GM19043 (cell line): ENCODE measurements at regions not wholly inside any gene's neighbourhood (a gene's known extent, or its start where the extent isn't known, plus 50 kb on each side); places are given as distances from the start of the nearest gene placed in this dataset.
"Not testable (repeated sequence)": the region's sequence is repeated elsewhere in the genome, so short reads cannot be mapped to it uniquely, and the experiment has no call there.

Experiments
- ATAC-seq: cut with Tn5 transposase; IDR thresholded peaks from one replicate; pipeline ENCODE4 v1.9.1; 2021; ENCODE audit warnings: low read depth; ENCODE audit not compliant: unreplicated experiment

DNA sequence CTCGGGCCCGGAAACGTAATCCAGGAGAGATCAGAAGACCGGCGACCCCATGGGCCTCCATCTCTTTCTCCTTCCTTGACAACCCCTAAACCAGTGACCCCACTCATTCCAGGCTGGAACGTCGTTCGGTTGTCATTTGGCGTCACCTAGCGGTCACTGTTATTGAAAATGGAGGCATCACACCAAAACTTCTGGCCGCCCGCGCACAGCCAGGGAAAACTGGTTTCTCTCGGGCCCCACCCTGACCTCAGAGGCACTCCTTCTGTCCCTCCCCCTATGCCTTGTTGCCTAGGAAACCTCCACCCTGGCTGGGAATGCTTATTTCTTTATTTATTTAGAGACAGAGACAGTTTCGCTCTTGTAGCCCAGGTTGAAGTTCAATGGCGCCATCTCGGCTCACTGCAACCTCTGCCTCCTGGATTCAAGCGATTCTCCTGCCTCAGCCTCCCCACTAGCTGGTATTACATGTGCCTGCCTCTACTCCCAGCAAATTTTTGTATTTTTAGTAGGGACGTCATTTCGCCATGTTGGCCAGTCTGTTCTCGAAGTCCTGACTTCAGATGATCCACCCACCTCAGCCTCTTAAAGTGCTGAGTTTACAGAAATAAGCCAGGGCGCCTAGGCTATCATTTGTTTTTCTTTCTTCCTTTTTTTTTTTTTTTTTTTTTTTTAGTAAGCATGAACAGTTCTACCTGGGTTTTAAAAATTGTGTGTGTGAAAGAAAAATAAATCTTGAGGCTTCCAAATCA lies 2144.1 kb upstream of the TPTE start:
- ATAC-seq: not testable (repeated sequence)

DNA sequence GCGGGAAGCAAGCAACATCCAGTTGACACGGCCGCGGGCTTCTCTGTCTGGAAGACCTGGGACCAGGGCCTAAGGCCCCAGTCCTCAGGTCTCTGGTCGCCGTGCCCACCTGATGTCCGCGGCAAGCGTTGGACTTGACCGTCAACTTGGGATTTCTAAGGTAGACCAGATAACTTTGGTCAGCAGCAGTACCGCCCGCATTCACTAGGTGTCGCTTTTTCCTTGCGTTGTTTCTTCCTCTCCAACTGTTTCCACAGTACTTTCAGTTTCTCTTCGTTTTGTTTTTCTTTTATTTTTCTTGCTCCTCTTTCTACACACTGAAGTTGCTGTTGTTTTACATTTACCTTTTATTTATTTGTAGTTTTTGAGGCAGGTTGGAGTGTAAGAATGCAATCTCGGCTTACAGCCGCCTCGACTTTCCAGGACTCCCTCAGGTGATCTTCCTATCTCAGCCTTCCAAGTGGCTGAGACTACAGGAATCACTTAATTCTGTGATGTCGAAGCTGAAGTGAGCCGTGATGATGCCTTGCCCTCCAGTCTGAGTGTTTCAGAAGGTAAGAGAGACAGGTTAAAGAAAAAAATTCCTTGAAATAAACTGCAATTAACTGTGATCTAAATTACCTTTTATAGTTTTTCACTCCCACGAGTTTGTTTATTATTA lies 2140.8 kb upstream of the TPTE start:
- ATAC-seq: not testable (repeated sequence)

DNA sequence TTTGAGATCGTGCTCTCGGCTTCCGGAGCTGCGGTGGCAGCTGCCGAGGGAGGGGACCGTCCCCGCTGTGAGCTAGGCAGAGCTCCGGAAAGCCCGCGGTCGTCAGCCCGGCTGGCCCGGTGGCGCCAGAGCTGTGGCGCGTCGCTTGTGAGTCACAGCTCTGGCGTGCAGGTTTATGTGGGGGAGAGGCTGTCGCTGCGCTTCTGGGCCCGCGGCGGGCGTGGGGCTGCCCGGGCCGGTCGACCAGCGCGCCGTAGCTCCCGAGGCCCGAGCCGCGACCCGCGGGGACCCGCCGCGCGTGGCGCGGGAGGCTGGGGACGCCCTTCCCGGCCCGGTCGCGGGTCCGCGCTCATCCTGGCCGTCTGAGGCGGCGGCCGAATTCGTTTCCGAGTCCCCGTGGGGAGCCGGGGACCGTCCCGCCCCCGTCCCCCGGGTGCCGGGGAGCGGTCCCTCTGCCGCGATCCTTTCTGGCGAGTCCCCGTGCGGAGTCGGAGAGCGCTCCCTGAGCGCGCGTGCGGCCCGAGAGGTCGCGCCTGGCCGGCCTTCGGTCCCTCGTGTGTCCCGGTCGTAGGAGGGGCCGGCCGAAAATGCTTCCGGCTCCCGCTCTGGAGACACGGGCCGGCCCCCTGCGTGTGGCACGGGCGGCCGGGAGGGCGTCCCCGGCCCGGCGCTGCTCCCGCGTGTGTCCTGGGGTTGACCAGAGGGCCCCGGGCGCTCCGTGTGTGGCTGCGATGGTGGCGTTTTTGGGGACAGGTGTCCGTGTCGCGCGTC lies 2133.0 kb upstream of the TPTE start:
- ATAC-seq: not testable (repeated sequence)

DNA sequence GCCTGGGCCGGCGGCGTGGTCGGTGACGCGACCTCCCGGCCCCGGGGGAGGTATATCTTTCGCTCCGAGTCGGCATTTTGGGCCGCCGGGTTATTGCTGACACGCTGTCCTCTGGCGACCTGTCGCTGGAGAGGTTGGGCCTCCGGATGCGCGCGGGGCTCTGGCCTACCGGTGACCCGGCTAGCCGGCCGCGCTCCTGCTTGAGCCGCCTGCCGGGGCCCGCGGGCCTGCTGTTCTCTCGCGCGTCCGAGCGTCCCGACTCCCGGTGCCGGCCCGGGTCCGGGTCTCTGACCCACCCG lies 2132.5 kb upstream of the TPTE start:
- not testable (repeated sequence) for ATAC-seq

DNA sequence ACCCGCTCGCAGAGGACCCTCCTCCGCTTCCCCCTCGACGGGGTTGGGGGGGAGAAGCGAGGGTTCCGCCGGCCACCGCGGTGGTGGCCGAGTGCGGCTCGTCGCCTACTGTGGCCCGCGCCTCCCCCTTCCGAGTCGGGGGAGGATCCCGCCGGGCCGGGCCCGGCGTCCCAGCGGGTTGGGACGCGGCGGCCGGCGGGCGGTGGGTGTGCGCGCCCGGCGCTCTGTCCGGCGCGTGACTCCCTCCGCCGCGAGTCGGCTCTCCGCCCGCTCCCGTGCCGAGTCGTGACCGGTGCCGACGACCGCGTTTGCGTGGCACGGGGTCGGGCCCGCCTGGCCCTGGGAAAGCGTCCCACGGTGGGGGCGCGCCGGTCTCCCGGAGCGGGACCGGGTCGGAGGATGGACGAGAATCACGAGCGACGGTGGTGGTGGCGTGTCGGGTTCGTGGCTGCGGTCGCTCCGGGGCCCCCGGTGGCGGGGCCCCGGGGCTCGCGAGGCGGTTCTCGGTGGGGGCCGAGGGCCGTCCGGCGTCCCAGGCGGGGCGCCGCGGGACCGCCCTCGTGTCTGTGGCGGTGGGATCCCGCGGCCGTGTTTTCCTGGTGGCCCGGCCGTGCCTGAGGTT lies 2130.7 kb upstream of the TPTE start:
- ATAC-seq: not testable (repeated sequence)

DNA sequence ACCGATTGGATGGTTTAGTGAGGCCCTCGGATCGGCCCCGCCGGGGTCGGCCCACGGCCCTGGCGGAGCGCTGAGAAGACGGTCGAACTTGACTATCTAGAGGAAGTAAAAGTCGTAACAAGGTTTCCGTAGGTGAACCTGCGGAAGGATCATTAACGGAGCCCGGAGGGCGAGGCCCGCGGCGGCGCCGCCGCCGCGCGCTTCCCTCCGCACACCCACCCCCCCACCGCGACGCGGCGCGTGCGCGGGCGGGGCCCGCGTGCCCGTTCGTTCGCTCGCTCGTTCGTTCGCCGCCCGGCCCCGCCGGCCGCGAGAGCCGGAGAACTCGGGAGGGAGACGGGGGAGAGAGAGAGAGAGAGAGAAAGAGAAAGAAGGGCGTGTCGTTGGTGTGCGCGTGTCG lies 2127.0 kb upstream of the TPTE start:
- ATAC-seq: not testable (repeated sequence)

DNA sequence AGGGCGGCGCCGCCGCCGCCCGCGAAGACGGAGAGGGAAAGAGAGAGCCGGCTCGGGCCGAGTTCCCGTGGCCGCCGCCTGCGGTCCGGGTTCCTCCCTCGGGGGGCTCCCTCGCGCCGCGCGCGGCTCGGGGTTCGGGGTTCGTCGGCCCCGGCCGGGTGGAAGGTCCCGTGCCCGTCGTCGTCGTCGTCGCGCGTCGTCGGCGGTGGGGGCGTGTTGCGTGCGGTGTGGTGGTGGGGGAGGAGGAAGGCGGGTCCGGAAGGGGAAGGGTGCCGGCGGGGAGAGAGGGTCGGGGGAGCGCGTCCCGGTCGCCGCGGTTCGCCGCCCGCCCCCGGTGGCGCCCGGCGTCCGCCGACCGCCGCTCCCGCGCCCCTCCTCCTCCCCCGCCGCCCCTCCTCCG lies 2125.4 kb upstream of the TPTE start:
- not testable (repeated sequence) for ATAC-seq

DNA sequence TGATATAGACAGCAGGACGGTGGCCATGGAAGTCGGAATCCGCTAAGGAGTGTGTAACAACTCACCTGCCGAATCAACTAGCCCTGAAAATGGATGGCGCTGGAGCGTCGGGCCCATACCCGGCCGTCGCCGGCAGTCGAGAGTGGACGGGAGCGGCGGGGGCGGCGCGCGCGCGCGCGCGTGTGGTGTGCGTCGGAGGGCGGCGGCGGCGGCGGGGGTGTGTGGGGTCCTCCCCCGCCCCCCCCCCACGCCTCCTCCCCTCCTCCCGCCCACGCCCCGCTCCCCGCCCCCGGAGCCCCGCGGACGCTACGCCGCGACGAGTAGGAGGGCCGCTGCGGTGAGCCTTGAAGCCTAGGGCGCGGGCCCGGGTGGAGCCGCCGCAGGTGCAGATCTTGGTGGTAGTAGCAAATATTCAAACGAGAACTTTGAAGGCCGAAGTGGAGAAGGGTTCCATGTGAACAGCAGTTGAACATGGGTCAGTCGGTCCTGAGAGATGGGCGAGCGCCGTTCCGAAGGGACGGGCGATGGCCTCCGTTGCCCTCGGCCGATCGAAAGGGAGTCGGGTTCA lies 2122.4 kb upstream of the TPTE start:
- not testable (repeated sequence) for ATAC-seq

DNA sequence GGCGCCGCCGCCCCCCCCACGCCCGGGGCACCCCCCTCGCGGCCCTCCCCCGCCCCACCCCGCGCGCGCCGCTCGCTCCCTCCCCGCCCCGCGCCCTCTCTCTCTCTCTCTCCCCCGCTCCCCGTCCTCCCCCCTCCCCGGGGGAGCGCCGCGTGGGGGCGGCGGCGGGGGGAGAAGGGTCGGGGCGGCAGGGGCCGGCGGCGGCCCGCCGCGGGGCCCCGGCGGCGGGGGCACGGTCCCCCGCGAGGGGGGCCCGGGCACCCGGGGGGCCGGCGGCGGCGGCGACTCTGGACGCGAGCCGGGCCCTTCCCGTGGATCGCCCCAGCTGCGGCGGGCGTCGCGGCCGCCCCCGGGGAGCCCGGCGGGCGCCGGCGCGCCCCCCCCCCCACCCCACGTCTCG lies 2121.5 kb upstream of the TPTE start:
- not testable (repeated sequence) for ATAC-seq

DNA sequence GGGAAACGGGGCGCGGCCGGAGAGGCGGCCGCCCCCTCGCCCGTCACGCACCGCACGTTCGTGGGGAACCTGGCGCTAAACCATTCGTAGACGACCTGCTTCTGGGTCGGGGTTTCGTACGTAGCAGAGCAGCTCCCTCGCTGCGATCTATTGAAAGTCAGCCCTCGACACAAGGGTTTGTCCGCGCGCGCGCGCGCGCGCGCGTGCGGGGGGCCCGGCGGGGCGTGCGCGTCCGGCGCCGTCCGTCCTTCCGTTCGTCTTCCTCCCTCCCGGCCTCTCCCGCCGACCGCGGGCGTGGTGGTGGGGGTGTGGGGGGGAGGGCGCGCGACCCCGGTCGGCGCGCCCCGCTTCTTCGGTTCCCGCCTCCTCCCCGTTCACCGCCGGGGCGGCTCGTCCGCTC lies 2119.6 kb upstream of the TPTE start:
- ATAC-seq: not testable (repeated sequence)

DNA sequence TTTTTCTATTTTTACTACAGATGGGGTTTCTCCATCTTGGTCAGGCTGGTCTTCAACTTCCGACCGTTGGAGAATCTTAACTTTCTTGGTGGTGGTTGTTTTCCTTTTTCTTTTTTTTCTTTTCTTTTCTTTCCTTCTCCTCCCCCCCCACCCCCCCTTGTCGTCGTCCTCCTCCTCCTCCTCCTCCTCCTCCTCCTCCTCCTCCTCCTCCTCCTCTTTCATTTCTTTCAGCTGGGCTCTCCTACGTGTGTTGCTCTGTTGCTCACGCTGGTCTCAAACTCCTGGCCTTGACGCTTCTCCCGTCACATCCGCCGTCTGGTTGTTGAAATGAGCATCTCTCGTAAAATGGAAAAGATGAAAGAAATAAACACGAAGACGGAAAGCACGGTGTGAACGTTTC lies 2115.1 kb upstream of the TPTE start:
- ATAC-seq: not testable (repeated sequence)

DNA sequence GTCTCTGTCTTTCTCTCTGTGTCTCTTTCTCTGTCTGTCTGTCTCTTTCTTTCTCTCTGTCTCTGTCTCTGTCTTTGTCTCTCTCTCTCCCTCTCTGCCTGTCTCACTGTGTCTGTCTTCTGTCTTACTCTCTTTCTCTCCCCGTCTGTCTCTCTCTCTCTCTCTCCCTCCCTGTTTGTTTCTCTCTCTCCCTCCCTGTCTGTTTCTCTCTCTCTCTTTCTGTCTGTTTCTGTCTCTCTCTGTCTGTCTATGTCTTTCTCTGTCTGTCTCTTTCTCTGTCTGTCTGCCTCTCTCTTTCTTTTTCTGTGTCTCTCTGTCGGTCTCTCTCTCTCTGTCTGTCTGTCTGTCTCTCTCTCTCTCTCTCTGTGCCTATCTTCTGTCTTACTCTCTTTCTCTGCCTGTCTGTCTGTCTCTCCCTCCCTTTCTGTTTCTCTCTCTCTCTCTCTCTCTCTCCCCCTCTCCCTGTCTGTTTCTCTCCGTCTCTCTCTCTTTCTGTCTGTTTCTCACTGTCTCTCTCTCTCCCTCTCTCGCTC lies 2110.2 kb upstream of the TPTE start:
- not testable (repeated sequence) for ATAC-seq

DNA sequence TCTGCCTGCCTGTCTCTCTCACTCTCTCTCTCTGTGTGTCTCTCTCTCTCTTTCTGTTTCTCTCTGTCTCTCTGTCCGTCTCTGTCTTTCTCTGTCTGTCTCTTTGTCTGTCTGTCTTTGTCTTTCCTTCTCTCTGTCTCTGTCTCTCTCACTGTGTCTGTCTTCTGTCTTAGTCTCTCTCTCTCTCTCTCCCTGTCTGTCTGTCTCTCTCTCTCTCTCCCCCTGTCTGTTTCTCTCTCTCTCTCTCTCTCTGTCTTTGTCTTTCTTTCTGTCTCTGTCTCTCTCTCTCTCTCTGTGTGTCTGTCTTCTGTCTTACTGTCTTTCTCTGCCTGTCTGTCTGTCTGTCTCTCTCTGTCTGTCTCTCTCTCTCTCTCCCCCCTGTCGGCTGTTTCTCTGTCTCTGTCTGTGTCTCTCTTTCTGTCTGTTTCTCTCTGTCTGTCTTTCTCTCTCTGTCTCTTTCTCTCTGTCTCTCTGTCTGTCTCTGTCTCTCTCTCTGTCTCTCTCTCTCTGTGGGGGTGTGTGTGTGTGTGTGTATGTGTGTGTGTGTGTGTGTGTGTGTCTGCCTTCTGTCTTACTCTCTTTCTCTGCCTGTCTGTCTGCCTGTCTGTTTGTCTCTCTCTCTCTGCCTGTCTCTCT lies 2101.3 kb upstream of the TPTE start:
- not testable (repeated sequence) for ATAC-seq

DNA sequence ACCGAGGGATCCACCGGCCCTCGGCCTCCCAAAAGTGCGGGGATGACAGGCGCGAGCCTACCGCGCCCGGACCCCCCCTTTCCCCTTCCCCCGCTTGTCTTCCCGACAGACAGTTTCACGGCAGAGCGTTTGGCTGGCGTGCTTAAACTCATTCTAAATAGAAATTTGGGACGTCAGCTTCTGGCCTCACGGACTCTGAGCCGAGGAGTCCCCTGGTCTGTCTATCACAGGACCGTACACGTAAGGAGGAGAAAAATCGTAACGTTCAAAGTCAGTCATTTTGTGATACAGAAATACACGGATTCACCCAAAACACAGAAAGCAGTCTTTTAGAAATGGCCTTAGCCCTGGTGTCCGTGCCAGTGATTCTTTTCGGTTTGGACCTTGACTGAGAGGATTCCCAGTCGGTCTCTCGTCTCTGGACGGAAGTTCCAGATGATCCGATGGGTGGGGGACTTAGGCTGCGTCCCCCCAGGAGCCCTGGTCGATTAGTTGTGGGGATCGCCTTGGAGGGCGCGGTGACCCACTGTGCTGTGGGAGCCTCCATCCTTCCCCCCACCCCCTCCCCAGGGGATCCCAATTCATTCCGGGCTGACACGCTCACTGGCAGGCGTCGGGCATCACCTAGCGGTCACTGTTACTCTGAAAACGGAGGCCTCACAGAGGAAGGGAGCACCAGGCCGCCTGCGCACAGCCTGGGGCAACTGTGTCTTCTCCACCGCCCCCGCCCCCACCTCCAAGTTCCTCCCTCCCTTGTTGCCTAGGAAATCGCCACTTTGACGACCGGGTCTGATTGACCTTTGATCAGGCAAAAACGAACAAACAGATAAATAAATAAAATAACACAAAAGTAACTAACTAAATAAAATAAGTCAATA lies 2093.4 kb upstream of the TPTE start:
- peak; percentile 28 for ATAC-seq

DNA sequence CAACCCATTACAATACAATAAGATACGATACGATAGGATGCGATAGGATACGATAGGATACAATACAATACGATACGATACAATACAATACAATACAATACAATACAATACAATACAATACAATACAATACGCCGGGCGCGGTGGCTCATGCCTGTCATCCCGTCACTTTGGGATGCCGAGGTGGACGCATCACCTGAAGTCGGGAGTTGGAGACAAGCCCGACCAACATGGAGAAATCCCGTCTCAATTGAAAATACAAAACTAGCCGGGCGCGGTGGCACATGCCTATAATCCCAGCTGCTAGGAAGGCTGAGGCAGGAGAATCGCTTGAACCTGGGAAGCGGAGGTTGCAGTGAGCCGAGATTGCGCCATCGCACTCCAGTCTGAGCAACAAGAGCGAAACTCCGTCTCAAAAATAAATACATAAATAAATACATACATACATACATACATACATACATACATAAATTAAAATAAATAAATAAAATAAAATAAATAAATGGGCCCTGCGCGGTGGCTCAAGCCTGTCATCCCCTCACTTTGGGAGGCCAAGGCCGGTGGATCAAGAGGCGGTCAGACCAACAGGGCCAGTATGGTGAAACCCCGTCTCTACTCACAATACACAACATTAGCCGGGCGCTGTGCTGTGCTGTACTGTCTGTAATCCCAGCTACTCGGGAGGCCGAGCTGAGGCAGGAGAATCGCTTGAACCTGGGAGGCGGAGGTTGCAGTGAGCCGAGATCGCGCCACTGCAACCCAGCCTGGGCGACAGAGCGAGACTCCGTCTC lies 2092.5 kb upstream of the TPTE start:
- peak; percentile 69 for ATAC-seq

DNA sequence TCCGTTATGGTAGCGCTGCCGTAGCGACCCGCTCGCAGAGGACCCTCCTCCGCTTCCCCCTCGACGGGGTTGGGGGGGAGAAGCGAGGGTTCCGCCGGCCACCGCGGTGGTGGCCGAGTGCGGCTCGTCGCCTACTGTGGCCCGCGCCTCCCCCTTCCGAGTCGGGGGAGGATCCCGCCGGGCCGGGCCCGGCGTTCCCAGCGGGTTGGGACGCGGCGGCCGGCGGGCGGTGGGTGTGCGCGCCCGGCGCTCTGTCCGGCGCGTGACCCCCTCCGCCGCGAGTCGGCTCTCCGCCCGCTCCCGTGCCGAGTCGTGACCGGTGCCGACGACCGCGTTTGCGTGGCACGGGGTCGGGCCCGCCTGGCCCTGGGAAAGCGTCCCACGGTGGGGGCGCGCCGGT lies 2086.7 kb upstream of the TPTE start:
- not testable (repeated sequence) for ATAC-seq

DNA sequence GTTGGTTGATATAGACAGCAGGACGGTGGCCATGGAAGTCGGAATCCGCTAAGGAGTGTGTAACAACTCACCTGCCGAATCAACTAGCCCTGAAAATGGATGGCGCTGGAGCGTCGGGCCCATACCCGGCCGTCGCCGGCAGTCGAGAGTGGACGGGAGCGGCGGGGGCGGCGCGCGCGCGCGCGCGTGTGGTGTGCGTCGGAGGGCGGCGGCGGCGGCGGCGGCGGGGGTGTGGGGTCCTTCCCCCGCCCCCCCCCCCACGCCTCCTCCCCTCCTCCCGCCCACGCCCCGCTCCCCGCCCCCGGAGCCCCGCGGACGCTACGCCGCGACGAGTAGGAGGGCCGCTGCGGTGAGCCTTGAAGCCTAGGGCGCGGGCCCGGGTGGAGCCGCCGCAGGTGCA lies 2078.3 kb upstream of the TPTE start:
- not testable (repeated sequence) for ATAC-seq

DNA sequence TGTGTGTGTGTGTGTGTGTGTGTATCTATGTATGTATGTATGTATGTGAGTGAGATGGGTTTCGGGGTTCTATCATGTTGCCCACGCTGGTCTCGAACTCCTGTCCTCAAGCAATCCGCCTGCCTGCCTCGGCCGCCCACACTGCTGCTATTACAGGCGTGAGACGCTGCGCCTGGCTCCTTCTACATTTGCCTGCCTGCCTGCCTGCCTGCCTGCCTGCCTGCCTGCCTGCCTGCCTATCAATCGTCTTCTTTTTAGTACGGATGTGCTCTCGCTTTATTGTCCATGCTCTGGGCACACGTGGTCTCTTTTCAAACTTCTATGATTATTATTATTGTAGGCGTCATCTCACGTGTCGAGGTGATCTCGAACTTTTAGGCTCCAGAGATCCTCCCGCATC lies 2071.6 kb upstream of the TPTE start:
- ATAC-seq: not testable (repeated sequence)
